Neural progenitor cell (in vitro differentiated cells): ENCODE measurements at regions not wholly inside any gene's neighbourhood (a gene's known extent, or its start where the extent isn't known, plus 50 kb on each side); places are given as distances from the start of the nearest gene placed in this dataset.

Source experiments
- DNase-seq: peaks from one replicate; pipeline ENCODE4 v3.0.0-alpha.2; 2016; ENCODE audit warnings: low spot score
- H2AFZ ChIP-seq: fragments of 200-600 bp; sonication (generic); replicated peaks from 2 replicates; pipeline ENCODE4 v1.6.1; 2016; ENCODE audit warnings: antibody characterized with exemption
- H3F3A ChIP-seq: fragments of 200-600 bp; sonication (generic); 2 replicates; pipeline ENCODE4 v1.6.1; 2016; ENCODE audit warnings: antibody characterized with exemption, low read depth
- H3K27ac ChIP-seq: fragments of 200-600 bp; sonication (generic); 2 replicates; pipeline ENCODE4 v1.5.1; 2016; ENCODE audit warnings: mild to moderate bottlenecking
- H3K27me3 ChIP-seq: fragments of 200-600 bp; sonication (generic); 2 replicates; pipeline ENCODE4 v1.6.1; 2016; ENCODE audit warnings: mild to moderate bottlenecking, moderate library complexity
- H3K36me3 ChIP-seq: fragments of 200-600 bp; sonication (generic); 2 replicates; pipeline ENCODE4 v1.5.1; 2016
- H3K4me1 ChIP-seq: fragments of 200-600 bp; sonication (generic); 2 replicates; pipeline ENCODE4 v1.6.1; 2016; ENCODE audit warnings: mixed run types
- H3K4me2 ChIP-seq: fragments of 200-600 bp; sonication (generic); 2 replicates; pipeline ENCODE4 v1.6.1; 2016
- H3K4me3 ChIP-seq: fragments of 200-600 bp; sonication (generic); 2 replicates; pipeline ENCODE4 v1.5.1; 2016
- H3K79me2 ChIP-seq: fragments of 200-600 bp; sonication (generic); 2 replicates; pipeline ENCODE4 v1.6.1; 2016; ENCODE audit warnings: low read depth
- H3K9ac ChIP-seq: fragments of 200-600 bp; sonication (generic); 2 replicates; pipeline ENCODE4 v1.6.1; 2016
- H3K9me3 ChIP-seq: fragments of 200-600 bp; sonication (generic); 2 replicates; pipeline ENCODE4 v1.5.1; 2016; ENCODE audit warnings: low read depth
- H4K20me1 ChIP-seq: fragments of 200-600 bp; sonication (generic); 2 replicates; pipeline ENCODE4 v1.6.1; 2016; ENCODE audit warnings: low read depth
- H3K27ac Mint-ChIP-seq: 3 replicates; pipeline ENCODE4 v1.8.0; 2021; ENCODE audit warnings: mixed read lengths
- H3K27me3 Mint-ChIP-seq: 2 replicates; pipeline ENCODE4 v1.8.0; 2022; ENCODE audit warnings: low read depth, mild to moderate bottlenecking, inconsistent platforms, moderate library complexity, mixed read lengths; ENCODE audit not compliant: insufficient read depth
- H3K36me3 Mint-ChIP-seq: 3 replicates; pipeline ENCODE4 v1.8.0; 2021; ENCODE audit warnings: mixed read lengths
- H3K4me1 Mint-ChIP-seq: 3 replicates; pipeline ENCODE4 v1.8.0; 2021; ENCODE audit warnings: mixed read lengths
- H3K4me3 Mint-ChIP-seq: 3 replicates; pipeline ENCODE4 v1.8.0; 2021; ENCODE audit warnings: mild to moderate bottlenecking, moderate library complexity, mixed read lengths
- H3K9me3 Mint-ChIP-seq: 3 replicates; pipeline ENCODE4 v1.8.0; 2020; ENCODE audit warnings: mixed read lengths
- CTCF ChIP-seq: fragments of 200-600 bp; sonication (generic); IDR thresholded peaks from 2 replicates; pipeline ENCODE4 v1.5.1; 2017; ENCODE audit warnings: antibody characterized with exemption, mild to moderate bottlenecking
- EZH2 ChIP-seq: fragments of 200-600 bp; sonication (generic); IDR thresholded peaks from 2 replicates; pipeline ENCODE4 v1.6.1; 2017; ENCODE audit warnings: antibody characterized with exemption, mild to moderate bottlenecking, moderate library complexity
- EZH2phosphoT487 ChIP-seq: fragments of 200-600 bp; sonication (generic); IDR thresholded peaks from 2 replicates; pipeline ENCODE4 v1.6.1; 2017; ENCODE audit warnings: antibody characterized with exemption

DNA sequence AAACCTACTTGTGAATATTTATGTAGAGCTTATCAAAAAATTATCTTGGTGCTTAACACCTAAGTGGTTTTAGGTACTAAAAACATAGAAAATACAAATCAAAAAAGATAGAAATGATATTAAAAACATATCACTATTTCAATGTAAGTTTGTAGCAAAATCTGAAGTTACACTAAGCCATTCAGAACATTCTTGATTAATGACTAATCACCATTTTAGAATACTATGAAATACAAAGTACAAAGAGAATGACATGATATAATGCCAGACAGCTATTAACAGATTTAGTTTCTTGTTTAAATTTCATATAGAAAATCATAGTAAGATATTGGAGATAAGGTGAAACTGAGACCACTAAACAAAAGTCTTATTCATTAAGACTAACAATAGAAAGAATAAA, 169.7 kb upstream of the AGTR1 start:
- H3K27ac ChIP-seq: no peak overlapping the region
- peaks cover 3% of the 10 kb centered on the region for H3K9me3 ChIP-seq
- H3K27ac Mint-ChIP-seq: no peak overlapping the region
- H3K4me1 Mint-ChIP-seq: no peaks in the 10 kb centered on the region
- TF ChIP-seq CTCF (no peak), EZH2phosphoT487 (no peak), EZH2 (no peak)
- H3K36me3 Mint-ChIP-seq: no peaks in the 10 kb centered on the region
- no peaks in the 10 kb centered on the region for H4K20me1 ChIP-seq
- H3K36me3 ChIP-seq: no peaks in the 10 kb centered on the region
- no peak overlapping the region for H3K4me3 Mint-ChIP-seq
- H3K27me3 ChIP-seq: no peaks in the 10 kb centered on the region
- no peaks in the 10 kb centered on the region for H3K79me2 ChIP-seq
- H3K9ac ChIP-seq: no peak overlapping the region
- no peak for DNase-seq
- no peak overlapping the region for H3K4me2 ChIP-seq
- peaks cover 10% of the 10 kb centered on the region for H3K9me3 Mint-ChIP-seq
- no peaks in the 10 kb centered on the region for H3F3A ChIP-seq
- peaks cover 2% of the 10 kb centered on the region for H3K27me3 Mint-ChIP-seq
- H3K4me1 ChIP-seq: no peaks in the 10 kb centered on the region
- no peak overlapping the region for H2AFZ ChIP-seq
- no peak overlapping the region for H3K4me3 ChIP-seq

DNA sequence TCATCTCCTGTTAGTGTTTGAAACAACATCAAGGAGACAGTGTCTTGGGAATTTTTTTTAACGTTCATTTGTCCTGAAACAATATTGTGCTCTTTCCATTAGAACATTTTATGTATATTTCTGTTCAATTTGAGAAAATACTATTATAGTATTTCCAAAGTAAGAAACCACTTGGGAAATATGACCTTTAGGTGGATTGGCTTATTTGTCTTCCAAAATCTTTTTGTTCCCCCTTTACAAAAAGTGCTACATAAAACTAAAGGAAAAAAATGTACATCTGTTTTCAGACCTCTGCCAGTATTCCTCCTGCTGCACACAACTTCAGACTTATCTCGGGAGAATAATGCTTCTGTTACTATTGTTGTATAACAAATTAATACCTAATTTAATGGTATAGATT, 165.9 kb upstream of the AGTR1 start:
- Histone ChIP-seq H3F3A (no peaks in the 10 kb centered on the region), H3K9ac (no peak overlapping the region), H3K36me3 (no peaks in the 10 kb centered on the region), H3K4me3 (no peak overlapping the region), H3K27me3 (no peaks in the 10 kb centered on the region), H3K4me1 (no peaks in the 10 kb centered on the region), H3K27ac (no peak overlapping the region), H4K20me1 (no peaks in the 10 kb centered on the region), H3K4me2 (no peak overlapping the region), H3K79me2 (no peaks in the 10 kb centered on the region), H2AFZ (no peak overlapping the region), H3K9me3 (no peaks in the 10 kb centered on the region)
- Mint-ChIP-seq H3K4me3 (no peak overlapping the region), H3K36me3 (no peaks in the 10 kb centered on the region), H3K27ac (no peak overlapping the region), H3K27me3 (peaks cover 2% of the 10 kb centered on the region), H3K4me1 (no peaks in the 10 kb centered on the region), H3K9me3 (peaks cover 7% of the 10 kb centered on the region)
- TF ChIP-seq EZH2 (no peak), CTCF (no peak), EZH2phosphoT487 (no peak)
- no peak for DNase-seq

GRCh38 chr3:148532326-148532725, 165.4 kb upstream of the AGTR1 start:
- H3K27me3 Mint-ChIP-seq: peaks cover 2% of the 10 kb centered on the region
- no peak overlapping the region for H3K4me3 ChIP-seq
- no peak overlapping the region for H3K27ac ChIP-seq
- no peaks in the 10 kb centered on the region for H3F3A ChIP-seq
- H3K36me3 Mint-ChIP-seq: no peaks in the 10 kb centered on the region
- no peak overlapping the region for H3K4me3 Mint-ChIP-seq
- DNase-seq: no peak
- H3K9ac ChIP-seq: no peak overlapping the region
- no peaks in the 10 kb centered on the region for H3K4me1 Mint-ChIP-seq
- H3K79me2 ChIP-seq: no peaks in the 10 kb centered on the region
- H3K27me3 ChIP-seq: no peaks in the 10 kb centered on the region
- H3K9me3 Mint-ChIP-seq: peaks cover 2% of the 10 kb centered on the region
- no peak overlapping the region for H3K27ac Mint-ChIP-seq
- H3K9me3 ChIP-seq: no peaks in the 10 kb centered on the region
- H2AFZ ChIP-seq: peak overlapping the region; percentile 15
- H3K4me2 ChIP-seq: no peak overlapping the region
- H4K20me1 ChIP-seq: no peaks in the 10 kb centered on the region
- H3K4me1 ChIP-seq: no peaks in the 10 kb centered on the region
- no peaks in the 10 kb centered on the region for H3K36me3 ChIP-seq
- TF ChIP-seq EZH2phosphoT487 (no peak), EZH2 (no peak), CTCF (no peak)

GRCh38 chr3:148532774-148533173, 164.9 kb upstream of the AGTR1 start:
- DNase-seq: no peak
- no peaks in the 10 kb centered on the region for H3K4me1 Mint-ChIP-seq
- no peak for TF ChIP-seq EZH2
- no peak for TF ChIP-seq CTCF
- no peak for TF ChIP-seq EZH2phosphoT487
- Histone ChIP-seq H3K4me2 (no peak overlapping the region), H3K79me2 (no peaks in the 10 kb centered on the region), H3K9me3 (no peaks in the 10 kb centered on the region), H2AFZ (no peak overlapping the region), H4K20me1 (no peaks in the 10 kb centered on the region), H3K9ac (no peak overlapping the region), H3K36me3 (no peaks in the 10 kb centered on the region), H3K4me1 (no peaks in the 10 kb centered on the region), H3K4me3 (no peak overlapping the region), H3K27me3 (no peaks in the 10 kb centered on the region), H3K27ac (no peak overlapping the region), H3F3A (no peaks in the 10 kb centered on the region)
- H3K27me3 Mint-ChIP-seq: peaks cover 2% of the 10 kb centered on the region
- no peak overlapping the region for H3K4me3 Mint-ChIP-seq
- H3K27ac Mint-ChIP-seq: no peak overlapping the region
- H3K36me3 Mint-ChIP-seq: no peaks in the 10 kb centered on the region
- no peaks in the 10 kb centered on the region for H3K9me3 Mint-ChIP-seq
